CD14-positive monocyte (primary cell): ENCODE measurements at regions not wholly inside any gene's neighbourhood (a gene's known extent, or its start where the extent isn't known, plus 50 kb on each side); places are given as distances from the start of the nearest gene placed in this dataset.

ENCODE experiments used
- DNase-seq, 3 donors: peaks; one replicate each; pipeline ENCODE4 v3.0.0-alpha.2; 2011 to 2022
- H2AFZ ChIP-seq: 2 replicates; pipeline ENCODE4 v1.6.0; 2012; ENCODE audit warnings: mild to moderate bottlenecking, low read depth, low read length, inconsistent platforms; ENCODE audit not compliant: insufficient read depth, poor library complexity, severe bottlenecking
- H3K27ac ChIP-seq, 2 donors: 1 replicate in 1 of 2; 2 replicates in 1 of 2; pipeline ENCODE4 v1.5.1; 2012 to 2013; ENCODE audit warnings: low read length in 2 of 2, control low read depth in 1 of 2, inconsistent platforms in 1 of 2, low read depth in 1 of 2, mild to moderate bottlenecking in 1 of 2
- H3K27me3 ChIP-seq, 2 donors: one replicate each; pipeline versions ENCODE4 v1.6.0 to v1.6.1; 2011 to 2013; ENCODE audit warnings: low read length in 2 of 2; ENCODE audit not compliant: control insufficient read depth in 2 of 2, insufficient read depth in 2 of 2
- H3K36me3 ChIP-seq, 2 donors: replicated peaks in 1 of 2; 1 replicate in 1 of 2; 2 replicates in 1 of 2; pipeline versions ENCODE4 v1.5.1 to v1.6.1; 2012 to 2013; ENCODE audit warnings: low read length in 2 of 2, control low read depth in 1 of 2, inconsistent platforms in 1 of 2, mild to moderate bottlenecking in 1 of 2; ENCODE audit not compliant: insufficient read depth in 2 of 2, control insufficient read depth in 1 of 2
- H3K4me1 ChIP-seq, 2 donors: 1 replicate in 1 of 2; 2 replicates in 1 of 2; pipeline versions ENCODE4 v1.5.1 to v1.6.1; 2012 to 2013; ENCODE audit warnings: low read length in 2 of 2, control low read depth in 1 of 2, inconsistent platforms in 1 of 2, mild to moderate bottlenecking in 1 of 2, moderate library complexity in 1 of 2; ENCODE audit not compliant: insufficient read depth in 2 of 2, control insufficient read depth in 1 of 2
- H3K4me2 ChIP-seq: replicated peaks from 2 replicates; pipeline ENCODE3; 2012; ENCODE audit warnings: low read length, moderate library complexity, mild to moderate bottlenecking; ENCODE audit not compliant: poor library complexity, severe bottlenecking; ENCODE audit errors: extremely low read depth
- H3K4me3 ChIP-seq, 3 experiments: fragments of 200-600 bp in 1 of 3; sonication (generic) in 1 of 3; replicated peaks in 1 of 3; 1 replicate in 2 of 3; 2 replicates in 1 of 3; pipeline ENCODE4 v1.5.1; 2011 to 2013; ENCODE audit warnings: low read length in 3 of 3, mild to moderate bottlenecking in 3 of 3, control low read depth in 2 of 3, low read depth in 2 of 3, inconsistent platforms in 1 of 3, moderate library complexity in 1 of 3
- H3K79me2 ChIP-seq: 2 replicates; pipeline ENCODE4 v1.6.0; 2012; ENCODE audit warnings: mild to moderate bottlenecking, control low read depth, inconsistent platforms, low read length, moderate library complexity; ENCODE audit not compliant: insufficient read depth
- H3K9ac ChIP-seq: 2 replicates; pipeline ENCODE4 v1.6.0; 2017; ENCODE audit warnings: low read length, mild to moderate bottlenecking; ENCODE audit not compliant: insufficient read depth, poor library complexity, severe bottlenecking
- H3K9me3 ChIP-seq, 2 donors: replicated peaks in 1 of 2; 1 replicate in 1 of 2; 2 replicates in 1 of 2; pipeline versions ENCODE4 v1.5.1 to v1.6.1; 2012 to 2013; ENCODE audit warnings: low read length in 2 of 2, control low read depth in 1 of 2; ENCODE audit not compliant: control insufficient read depth in 1 of 2, insufficient read depth in 1 of 2
- H4K20me1 ChIP-seq: 2 replicates; pipeline ENCODE4 v1.6.0; 2012; ENCODE audit warnings: mild to moderate bottlenecking, low read length, control low read depth, moderate library complexity; ENCODE audit not compliant: insufficient read depth
- H3K27ac Mint-ChIP-seq, 7 donors: one replicate each; pipeline ENCODE4 v1.8.0; 2020; ENCODE audit warnings: mild to moderate bottlenecking in 7 of 7, mixed read lengths in 7 of 7, moderate library complexity in 6 of 7, inconsistent platforms in 2 of 7
- H3K27me3 Mint-ChIP-seq, 3 donors: one replicate each; pipeline ENCODE4 v1.8.0; 2021 to 2022; ENCODE audit warnings: low read depth in 3 of 3, mild to moderate bottlenecking in 3 of 3, mixed read lengths in 3 of 3, moderate library complexity in 3 of 3, inconsistent platforms in 1 of 3
- H3K36me3 Mint-ChIP-seq, 2 donors: one replicate each; pipeline ENCODE4 v1.8.0; 2020; ENCODE audit warnings: mixed read lengths in 2 of 2, inconsistent platforms in 1 of 2, mild to moderate bottlenecking in 1 of 2
- H3K4me1 Mint-ChIP-seq: one replicate; pipeline ENCODE4 v1.8.0; 2020; ENCODE audit warnings: mild to moderate bottlenecking, mixed read lengths
- H3K4me3 Mint-ChIP-seq, 2 donors: one replicate each; pipeline ENCODE4 v1.8.0; 2020; ENCODE audit warnings: mild to moderate bottlenecking in 2 of 2, mixed read lengths in 2 of 2, moderate library complexity in 1 of 2
- H3K9me3 Mint-ChIP-seq, 7 donors: one replicate each; pipeline ENCODE4 v1.8.0; 2020 to 2022; ENCODE audit warnings: mixed read lengths in 7 of 7, mild to moderate bottlenecking in 6 of 7, moderate library complexity in 6 of 7, inconsistent platforms in 2 of 7
- CTCF ChIP-seq: fragments of 200-600 bp; IDR thresholded peaks from one replicate; pipeline ENCODE4 v1.8.0; 2022; ENCODE audit warnings: antibody characterized with exemption, mild to moderate bottlenecking
- WGBS: methylation state at CpG from one replicate; pipeline ENCODE4 v1.1.5; 2013; ENCODE audit warnings: missing lambda C conversion rate; ENCODE audit not compliant: insufficient coverage; 5-methylcytosine and 5-hydroxymethylcytosine counted together
- intact Hi-C, 2 donors: fragments of 100-400 bp; cut with micrococcal nuclease; formaldehyde crosslinking; loops; one replicate each; pipeline versions ENCODE4 v1.15.0 to v1.15.1; 2023

GRCh38 chr22:48722661-48723060 lies 1105.0 kb downstream of the BRD1 start:
- Mint-ChIP-seq H3K4me3 (no peak overlapping the region), H3K27me3 (peaks cover 0 to 10% (median 1%) of the 10 kb centered on the region in 3 donors), H3K27ac (no peak overlapping the region), H3K4me1 (no peaks in the 10 kb centered on the region), H3K9me3 (peaks cover 0 to 20% (median 17%) of the 10 kb centered on the region in 7 donors), H3K36me3 (no peaks in the 10 kb centered on the region)
- Histone ChIP-seq H3K4me2 (no peak overlapping the region), H3K9me3 (peaks cover 6 to 8% of the 10 kb centered on the region in 2 donors), H3K79me2 (no peaks in the 10 kb centered on the region), H3K4me1 (no peaks in the 10 kb centered on the region), H3K36me3 (no peaks in the 10 kb centered on the region), H3K27ac (no peak overlapping the region), H3K4me3 (no peak overlapping the region), H3K27me3 (no peaks in the 10 kb centered on the region), H3K9ac (no peak overlapping the region), H4K20me1 (no peaks in the 10 kb centered on the region), H2AFZ (no peak overlapping the region)
- whole genome bisulfite sequencing: 90% methylated on average over 9 of the region's 10 CpGs
- TF ChIP-seq CTCF: no peak
- intact Hi-C loops: no loop called here
- no peak for DNase-seq

GRCh38 chr22:48721395-48721669 lies 1106.3 kb downstream of the BRD1 start:
- Mint-ChIP-seq H3K4me3 (no peak overlapping the region), H3K27me3 (peaks cover 0 to 16% (median 2%) of the 10 kb centered on the region in 3 donors), H3K36me3 (no peaks in the 10 kb centered on the region), H3K4me1 (no peaks in the 10 kb centered on the region), H3K27ac (no peak overlapping the region), H3K9me3 (peaks cover 0 to 14% (median 7%) of the 10 kb centered on the region in 7 donors)
- TF ChIP-seq CTCF: no peak
- no peaks in the 10 kb centered on the region for H3K79me2 ChIP-seq
- no peaks in the 10 kb centered on the region for H3K27me3 ChIP-seq
- no peak overlapping the region for H3K27ac ChIP-seq
- no peak overlapping the region for H3K4me3 ChIP-seq
- intact Hi-C loops: no loop called here
- WGBS: 96% methylated on average over 3 of the region's 3 CpGs
- no peak overlapping the region for H3K9ac ChIP-seq
- no peak for DNase-seq
- no peaks in the 10 kb centered on the region for H3K4me1 ChIP-seq
- no peak overlapping the region for H3K4me2 ChIP-seq
- peaks cover 0 to 3% of the 10 kb centered on the region in 2 donors for H3K9me3 ChIP-seq
- H2AFZ ChIP-seq: no peak overlapping the region
- no peaks in the 10 kb centered on the region for H3K36me3 ChIP-seq
- no peaks in the 10 kb centered on the region for H4K20me1 ChIP-seq
